ENCODE measurements at regions not wholly inside any gene's neighbourhood (a gene's known extent, or its start where the extent isn't known, plus 50 kb on each side); places are given as distances from the start of the nearest gene placed in this dataset.

DNA sequence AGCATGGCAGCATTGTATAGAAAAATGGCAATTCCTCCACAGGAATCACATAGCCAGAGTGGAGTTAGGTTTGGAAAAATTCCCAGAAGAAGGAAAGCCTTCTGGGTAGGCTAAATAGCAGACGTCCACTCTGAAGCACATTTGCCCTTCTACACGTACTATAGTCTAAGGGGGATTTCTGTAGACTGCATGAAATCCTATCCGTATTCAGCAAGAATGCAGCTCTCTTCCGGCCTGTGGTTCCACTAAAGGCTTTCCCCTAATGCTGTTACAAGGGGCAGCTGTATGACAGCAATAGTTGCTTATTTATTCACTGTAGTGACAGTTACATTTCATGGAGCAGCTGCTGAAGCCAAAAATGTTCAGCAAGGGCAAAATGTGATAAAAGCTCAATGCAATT is 263.6 kb downstream of the RWDD3 start:
- TF ChIP-seq POLR2A (IDR thresholded peaks at IDR 0.05) (no peak), EP300 (IDR thresholded peaks at IDR 0.05) (no peak)
- TF ChIP-seq, protein P1, sequence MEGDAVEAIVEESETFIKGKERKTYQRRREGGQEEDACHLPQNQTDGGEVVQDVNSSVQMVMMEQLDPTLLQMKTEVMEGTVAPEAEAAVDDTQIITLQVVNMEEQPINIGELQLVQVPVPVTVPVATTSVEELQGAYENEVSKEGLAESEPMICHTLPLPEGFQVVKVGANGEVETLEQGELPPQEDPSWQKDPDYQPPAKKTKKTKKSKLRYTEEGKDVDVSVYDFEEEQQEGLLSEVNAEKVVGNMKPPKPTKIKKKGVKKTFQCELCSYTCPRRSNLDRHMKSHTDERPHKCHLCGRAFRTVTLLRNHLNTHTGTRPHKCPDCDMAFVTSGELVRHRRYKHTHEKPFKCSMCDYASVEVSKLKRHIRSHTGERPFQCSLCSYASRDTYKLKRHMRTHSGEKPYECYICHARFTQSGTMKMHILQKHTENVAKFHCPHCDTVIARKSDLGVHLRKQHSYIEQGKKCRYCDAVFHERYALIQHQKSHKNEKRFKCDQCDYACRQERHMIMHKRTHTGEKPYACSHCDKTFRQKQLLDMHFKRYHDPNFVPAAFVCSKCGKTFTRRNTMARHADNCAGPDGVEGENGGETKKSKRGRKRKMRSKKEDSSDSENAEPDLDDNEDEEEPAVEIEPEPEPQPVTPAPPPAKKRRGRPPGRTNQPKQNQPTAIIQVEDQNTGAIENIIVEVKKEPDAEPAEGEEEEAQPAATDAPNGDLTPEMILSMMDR (IDR thresholded peaks at IDR 0.05) = no peak
